ENCODE measurements at regions not wholly inside any gene's neighbourhood (a gene's known extent, or its start where the extent isn't known, plus 50 kb on each side); places are given as distances from the start of the nearest gene placed in this dataset.

- no peak for DNase-seq
Observed at GRCh38 chr6:156725712-156726111, 51.5 kb upstream of the ARID1B start.

GRCh38 chr6:156720691-156721685, 56.2 kb upstream of the ARID1B start:
- DNase-seq: peak; percentile 86

DNA sequence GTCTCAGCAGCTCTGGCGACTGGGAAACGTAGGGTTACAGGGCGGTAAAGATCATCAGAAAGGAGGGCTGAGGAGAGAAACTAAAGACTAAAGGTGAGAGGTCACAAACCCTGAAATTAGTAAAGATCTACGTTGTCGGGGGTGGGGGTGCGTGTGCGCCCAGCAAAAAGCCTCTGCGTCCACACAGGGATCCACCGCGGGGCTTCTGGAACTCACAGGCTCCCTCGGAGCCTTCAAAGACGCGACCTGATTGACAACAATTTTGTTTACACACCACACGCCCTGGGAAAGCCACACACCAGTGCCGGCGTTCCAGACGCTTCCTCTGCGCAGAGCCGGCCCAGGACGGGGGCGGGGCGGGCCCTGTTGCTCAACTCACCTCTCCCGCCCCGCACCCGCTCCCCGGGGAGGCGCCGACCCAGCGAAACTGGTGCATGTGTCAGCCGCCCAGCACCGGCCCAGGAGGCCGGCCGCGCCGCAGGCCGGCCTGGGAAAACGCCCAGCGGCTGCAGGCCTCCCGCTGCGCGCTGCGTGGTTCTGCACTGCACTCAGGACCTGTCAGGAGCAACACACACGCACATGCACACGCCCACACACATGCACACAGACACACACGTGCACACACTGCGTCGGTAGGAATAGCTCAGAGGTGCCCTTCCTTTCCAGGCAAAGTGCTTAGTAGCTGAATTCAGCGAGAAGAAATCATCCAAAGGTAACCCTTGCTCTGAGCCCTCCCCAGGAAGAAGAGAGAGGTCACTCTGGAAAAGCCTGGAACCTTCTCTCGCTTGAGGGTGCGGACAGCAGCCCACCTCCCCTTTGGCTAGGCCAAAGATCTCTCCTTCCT, 57.2 kb upstream of the ARID1B start:
- peak; percentile 78 for DNase-seq

- no peak for DNase-seq
Observed at GRCh38 chr6:156719395-156719719, 57.8 kb upstream of the ARID1B start.

DNA sequence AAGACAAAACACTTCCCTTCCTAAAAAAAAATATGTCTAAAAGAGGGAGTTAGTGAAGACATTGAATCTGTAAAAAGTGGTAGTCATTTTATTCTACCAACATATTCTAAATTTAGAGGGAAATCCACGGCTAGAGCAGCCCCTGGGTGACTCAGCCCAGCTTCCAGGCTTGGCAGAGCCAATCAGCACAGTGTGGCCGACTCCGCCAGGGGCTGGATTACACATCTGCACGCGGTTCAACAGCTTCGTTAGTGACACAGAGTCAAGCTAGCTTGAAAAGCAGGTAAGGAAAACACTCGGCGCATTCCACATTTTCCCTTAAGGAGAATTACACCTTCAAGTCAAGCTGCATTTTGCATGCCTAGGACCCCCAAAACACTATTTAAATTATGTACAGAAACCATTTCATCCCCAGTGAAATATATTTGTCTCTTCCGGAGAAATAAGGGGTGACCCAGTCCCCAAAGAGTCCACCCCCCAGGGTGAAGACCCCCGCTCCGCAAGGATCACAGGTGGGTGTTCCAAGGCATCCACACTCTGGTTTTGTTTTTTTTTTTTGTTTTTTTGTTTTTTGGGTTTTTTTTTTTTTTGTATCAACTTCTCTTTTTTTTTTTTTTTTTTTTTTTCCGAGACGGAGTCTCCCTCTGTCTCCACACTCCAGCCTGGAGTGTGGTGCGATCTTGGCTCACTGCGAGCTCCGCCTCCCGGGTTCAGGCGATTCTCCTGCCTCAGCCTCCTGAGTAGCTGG, 58.4 kb upstream of the ARID1B start:
- DNase-seq: peak; percentile 15

- no peak for DNase-seq
Observed at GRCh38 chr6:156717542-156717941, 59.6 kb upstream of the ARID1B start.

DNA sequence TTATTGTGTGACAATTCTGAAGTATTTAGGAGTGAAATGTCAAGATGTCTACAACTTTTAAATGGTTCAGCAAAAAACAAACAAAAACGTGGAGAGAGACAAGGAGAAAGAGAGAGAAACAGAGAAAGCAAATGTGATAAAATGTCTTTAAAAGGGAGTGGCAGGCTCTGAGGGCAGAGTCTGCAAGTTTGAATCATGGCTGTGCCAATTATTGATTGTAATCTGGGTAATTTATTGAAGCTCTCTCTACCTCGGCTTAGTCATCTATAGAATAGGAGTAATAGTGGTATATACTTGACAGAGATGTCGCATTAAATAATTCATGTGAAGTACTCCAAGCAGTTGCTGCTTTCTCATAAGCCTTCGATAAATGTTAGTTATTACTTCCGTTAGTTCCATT, 61.3 kb upstream of the ARID1B start:
- DNase-seq: no peak

- DNase-seq: no peak
Observed at GRCh38 chr6:156713548-156713947, 63.6 kb upstream of the ARID1B start.

DNA sequence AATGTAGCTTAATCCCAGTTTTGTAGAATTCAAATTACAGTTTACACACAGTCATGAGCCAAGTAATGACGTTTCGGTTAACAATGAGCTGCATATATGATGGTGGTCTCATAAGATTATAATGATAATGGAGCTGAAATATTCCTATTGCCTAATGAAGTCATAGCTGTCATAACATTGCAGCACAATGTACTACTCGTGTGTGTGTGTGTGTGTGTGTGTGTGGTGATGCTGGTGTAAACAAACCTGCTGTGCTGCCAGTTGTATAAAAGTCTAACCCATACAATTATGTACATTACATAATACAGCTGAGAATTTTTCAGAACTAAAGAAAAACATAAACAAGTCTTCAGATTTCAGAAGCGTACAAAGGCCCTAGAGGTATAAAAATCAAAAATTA, 66.7 kb upstream of the ARID1B start:
- no peak for DNase-seq

DNA sequence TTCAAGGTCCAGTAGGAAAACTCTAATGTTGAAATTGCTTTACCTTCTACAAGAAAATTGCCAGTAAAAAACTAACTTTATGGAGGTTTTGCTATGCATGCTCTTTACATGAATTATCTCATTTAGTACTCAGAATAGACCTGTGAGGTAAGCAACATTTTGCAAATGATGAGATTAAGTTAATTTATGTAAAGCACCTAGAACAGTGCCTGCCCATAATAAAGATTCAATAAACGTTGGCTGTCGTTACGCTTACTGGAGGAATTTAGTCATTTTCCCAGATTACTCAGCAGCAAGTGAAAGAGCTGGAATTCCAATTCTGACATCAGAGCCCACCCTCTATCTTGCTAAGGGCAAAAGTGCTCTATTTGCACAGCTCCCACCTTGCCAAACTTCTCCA, 69.4 kb upstream of the ARID1B start:
- DNase-seq: no peak

- DNase-seq: no peak
Observed at GRCh38 chr6:156703719-156704118, 73.5 kb upstream of the ARID1B start.

GRCh38 chr6:156701966-156702365, 75.2 kb upstream of the ARID1B start:
- DNase-seq: peak; percentile 70

DNA sequence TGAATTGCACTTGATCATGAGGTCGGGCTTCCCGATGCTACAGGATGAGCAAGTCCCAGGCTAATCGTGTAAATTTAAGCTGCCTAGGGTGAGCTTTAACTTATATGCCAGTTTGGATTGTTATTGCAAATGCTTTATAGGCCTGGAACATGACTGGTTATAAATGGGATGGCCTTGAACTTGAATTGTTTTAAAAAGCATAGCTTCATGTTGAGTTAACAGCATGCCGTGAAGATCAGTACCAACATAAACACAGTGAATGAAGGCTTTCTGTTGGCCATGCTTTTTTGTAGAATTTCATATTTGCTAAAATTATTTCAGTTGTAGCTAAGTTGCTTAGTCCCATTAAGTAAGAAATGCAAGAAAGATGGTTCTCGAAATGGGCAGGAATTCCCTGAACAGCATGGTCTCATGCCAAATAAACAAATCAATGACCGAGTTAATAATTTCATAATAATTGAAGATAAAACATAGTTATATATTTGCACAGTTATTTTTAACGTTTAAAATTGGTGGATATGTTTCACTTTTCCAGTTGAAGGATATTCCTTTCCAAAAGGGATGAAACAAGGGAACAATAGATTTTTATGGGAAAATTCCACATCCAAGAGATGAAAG, 76.6 kb upstream of the ARID1B start:
- no peak for DNase-seq

DNA sequence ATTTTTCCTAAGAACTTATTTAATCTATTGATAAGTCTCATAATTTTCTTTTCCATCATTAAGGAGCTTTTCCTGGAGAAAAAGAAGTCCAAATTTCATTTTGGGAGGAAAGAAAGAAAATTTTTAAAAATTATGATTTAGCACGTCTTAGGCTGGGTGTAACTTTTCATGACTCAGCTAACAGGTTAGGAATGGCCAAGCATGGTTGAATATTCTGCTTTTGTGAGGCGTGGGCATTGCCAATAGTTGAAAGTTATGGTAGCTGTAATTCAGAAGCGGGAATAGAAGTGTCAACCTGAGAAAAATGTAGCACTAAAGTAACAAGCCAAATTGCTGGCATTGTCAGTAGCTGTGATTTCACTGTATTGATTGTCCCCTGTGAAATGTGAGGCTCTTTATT, 77.2 kb upstream of the ARID1B start:
- DNase-seq: no peak

GRCh38 chr6:156699017-156699421, 78.2 kb upstream of the ARID1B start:
- no peak for DNase-seq

- DNase-seq: peak; percentile 44
Observed at GRCh38 chr6:156698239-156699016, 78.8 kb upstream of the ARID1B start.

GRCh38 chr6:156697225-156697830, 79.8 kb upstream of the ARID1B start:
- DNase-seq: no peak

GRCh38 chr6:156695742-156696141, 81.4 kb upstream of the ARID1B start:
- no peak for DNase-seq

- no peak for DNase-seq
Observed at GRCh38 chr6:156694679-156695078, 82.5 kb upstream of the ARID1B start.

DNA sequence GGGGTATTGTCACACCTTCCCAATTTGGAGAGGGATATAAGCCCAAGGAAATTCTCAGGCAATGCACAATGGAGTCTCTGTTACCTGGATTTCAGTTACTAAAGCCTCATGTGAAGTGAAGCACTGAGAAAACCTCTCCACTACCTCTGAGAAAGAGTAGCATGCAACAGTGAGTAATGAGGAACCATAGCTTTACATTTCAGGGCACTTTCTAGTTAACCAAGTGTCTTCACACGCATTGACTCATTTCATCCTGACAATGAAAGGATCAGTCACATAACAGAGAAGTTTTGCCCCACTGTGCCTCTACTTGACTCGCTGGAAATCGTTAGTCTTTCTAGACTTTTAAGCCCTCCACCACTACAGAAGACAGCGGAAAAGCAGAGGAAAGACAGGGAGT, 86.2 kb upstream of the ARID1B start:
- no peak for DNase-seq

- no peak for DNase-seq
Observed at GRCh38 chr6:156689656-156690055, 87.5 kb upstream of the ARID1B start.

All from tongue (tissue), 1 donor.